ENCODE measurements at regions not wholly inside any gene's neighbourhood (a gene's known extent, or its start where the extent isn't known, plus 50 kb on each side); places are given as distances from the start of the nearest gene placed in this dataset.

- no peaks in the 10 kb centered on the region for H3K4me1 ChIP-seq (ENCODE audit: control insufficient read depth in 1 of 2, insufficient read depth in 2 of 2, low read length in 2 of 2)
- H3K27me3 ChIP-seq (ENCODE audit: control insufficient read depth in 2 of 2, insufficient read depth in 2 of 2, low read length in 2 of 2), result no peaks in the 10 kb centered on the region
- no peaks in the 10 kb centered on the region for H3K9me3 ChIP-seq (replicated peaks in 1 of 2; ENCODE audit: control insufficient read depth in 1 of 2, insufficient read depth in 1 of 2, low read length in 2 of 2)
- no peak overlapping the region for H3K27ac Mint-ChIP-seq
- H3K4me3 Mint-ChIP-seq, result no peak overlapping the region
- no peak overlapping the region for H3K4me2 ChIP-seq (replicated peaks; ENCODE audit: extremely low read depth, low read length, poor library complexity, severe bottlenecking)
- DNase-seq, result no peak
- peaks cover 9% of the 10 kb centered on the region for H3K4me1 Mint-ChIP-seq
- intact Hi-C loops (cut with micrococcal nuclease), result no loop called here
- H3K27ac ChIP-seq (ENCODE audit: low read depth in 1 of 2, low read length in 2 of 2), result no peak overlapping the region
- peaks cover 0 to 2% (median 0%) of the 10 kb centered on the region in 7 donors for H3K9me3 Mint-ChIP-seq
- no peaks in the 10 kb centered on the region for H3K36me3 Mint-ChIP-seq
- TF ChIP-seq CTCF (IDR thresholded peaks at IDR 0.05), result no peak
- H2AFZ ChIP-seq (ENCODE audit: insufficient read depth, low read depth, low read length, poor library complexity, severe bottlenecking), result no peak overlapping the region
- no peaks in the 10 kb centered on the region for H4K20me1 ChIP-seq (ENCODE audit: insufficient read depth, low read length)
- H3K79me2 ChIP-seq (ENCODE audit: insufficient read depth, low read length), result no peaks in the 10 kb centered on the region
- H3K9ac ChIP-seq (ENCODE audit: insufficient read depth, low read length, poor library complexity, severe bottlenecking), result no peak overlapping the region
- H3K4me3 ChIP-seq (replicated peaks in 1 of 3; ENCODE audit: low read depth in 2 of 3, low read length in 3 of 3), result no peak overlapping the region
- H3K36me3 ChIP-seq (replicated peaks in 1 of 2; ENCODE audit: control insufficient read depth in 1 of 2, insufficient read depth in 2 of 2, low read length in 2 of 2), result no peaks in the 10 kb centered on the region
- H3K27me3 Mint-ChIP-seq (ENCODE audit: low read depth in 3 of 3), result peaks cover 0 to 2% (median 0%) of the 10 kb centered on the region in 3 donors
Measured at GRCh38 chrX:84876876-84877275, 126.8 kb upstream of the APOOL start.

GRCh38 chrX:84893897-84894296 lies 109.8 kb upstream of the APOOL start:
- Histone ChIP-seq H3K4me1 (ENCODE audit: control insufficient read depth in 1 of 2, insufficient read depth in 2 of 2, low read length in 2 of 2) (no peaks in the 10 kb centered on the region), H3K36me3 (replicated peaks in 1 of 2; ENCODE audit: control insufficient read depth in 1 of 2, insufficient read depth in 2 of 2, low read length in 2 of 2) (no peaks in the 10 kb centered on the region), H3K4me2 (replicated peaks; ENCODE audit: extremely low read depth, low read length, poor library complexity, severe bottlenecking) (no peak overlapping the region), H3K9me3 (replicated peaks in 1 of 2; ENCODE audit: control insufficient read depth in 1 of 2, insufficient read depth in 1 of 2, low read length in 2 of 2) (no peaks in the 10 kb centered on the region), H3K79me2 (ENCODE audit: insufficient read depth, low read length) (no peaks in the 10 kb centered on the region), H3K9ac (ENCODE audit: insufficient read depth, low read length, poor library complexity, severe bottlenecking) (no peak overlapping the region), H3K27ac (ENCODE audit: low read depth in 1 of 2, low read length in 2 of 2) (no peak overlapping the region), H2AFZ (ENCODE audit: insufficient read depth, low read depth, low read length, poor library complexity, severe bottlenecking) (no peak overlapping the region), H3K4me3 (replicated peaks in 1 of 3; ENCODE audit: low read depth in 2 of 3, low read length in 3 of 3) (no peak overlapping the region), H4K20me1 (ENCODE audit: insufficient read depth, low read length) (no peaks in the 10 kb centered on the region), H3K27me3 (ENCODE audit: control insufficient read depth in 2 of 2, insufficient read depth in 2 of 2, low read length in 2 of 2) (no peaks in the 10 kb centered on the region)
- intact Hi-C loops (cut with micrococcal nuclease), result no loop called here
- H3K27ac Mint-ChIP-seq, result no peak overlapping the region
- no peaks in the 10 kb centered on the region for H3K4me1 Mint-ChIP-seq
- DNase-seq, result no peak
- peaks cover 0 to 6% (median 3%) of the 10 kb centered on the region in 7 donors for H3K9me3 Mint-ChIP-seq
- H3K4me3 Mint-ChIP-seq, result no peak overlapping the region
- peaks cover 0 to 4% (median 2%) of the 10 kb centered on the region in 3 donors for H3K27me3 Mint-ChIP-seq (ENCODE audit: low read depth in 3 of 3)
- WGBS (ENCODE audit: insufficient coverage), result no CpG with 5 or more reads among the region's 2 CpGs
- no peaks in the 10 kb centered on the region for H3K36me3 Mint-ChIP-seq
- TF ChIP-seq CTCF (IDR thresholded peaks at IDR 0.05), result no peak

All from CD14-positive monocyte (primary cell).